HepG2 (cell line): ENCODE measurements at regions not wholly inside any gene's neighbourhood (a gene's known extent, or its start where the extent isn't known, plus 50 kb on each side); places are given as distances from the start of the nearest gene placed in this dataset.

Source experiments
- ATAC-seq: fragments of 200-7000 bp; cut with Tn5 transposase; 3 replicates; pipeline ENCODE4 v1.9.1; 2020; ENCODE audit warnings: mild to moderate bottlenecking, moderate library complexity
- BruUV-seq: library from RNA; stranded (reverse); fragments of 400-500 nt; replicated peaks from 2 replicates; lab custom pipeline; 2021; lab: Mats Ljungman, UMichigan
- CTCF ChIA-PET: fragments of 300-600 bp; formaldehyde crosslinking; extraction: SDS; loops from one replicate; lab custom pipeline; 2021; ENCODE audit warnings: low total read pairs, inconsistent platforms, low intra/inter-chr PET ratio; lab: Yijun Ruan, JAX
- POLR2A ChIA-PET: fragments of 350-600 bp; sonication (Branson Sonifier 250); formaldehyde crosslinking; loops from one replicate; lab custom pipeline; 2020; ENCODE audit warnings: antibody characterized with exemption, inconsistent platforms; lab: Yijun Ruan, JAX
- DNase-seq: peaks from one replicate; pipeline ENCODE4 v3.0.0-alpha.2; 2015; ENCODE audit warnings: low spot score
- FAIRE-seq: peaks from 3 replicates; lab custom pipeline; 2011; peaks lifted over from hg19 to GRCh38; lab: Jason Lieb, UNC
- H2AFZ ChIP-seq: one replicate; pipeline ENCODE4 v1.6.1; 2011; ENCODE audit warnings: low read length, inconsistent platforms
- H3K27ac ChIP-seq: fragments of 300-600 bp; 3 replicates; pipeline ENCODE4 v1.8.0; 2011; ENCODE audit warnings: mixed run types, mild to moderate bottlenecking, mixed read lengths, low read length, inconsistent platforms; ENCODE audit not compliant: insufficient read depth; ENCODE audit errors: extremely low read length
- H3K27me3 ChIP-seq, 2 experiments: fragments of 200-600 bp in 1 of 2; 2 replicates in 1 of 2; 3 replicates in 1 of 2; pipeline versions ENCODE4 v1.6.0 to v1.8.0; 2011; ENCODE audit warnings: low read length in 2 of 2, mild to moderate bottlenecking in 2 of 2, moderate library complexity in 2 of 2, inconsistent platforms in 1 of 2; ENCODE audit not compliant: insufficient read depth in 2 of 2, control insufficient read depth in 1 of 2
- H3K36me3 ChIP-seq, 2 experiments: fragments of 200-600 bp in 1 of 2; replicated peaks in 1 of 2; 2 replicates in 1 of 2; 3 replicates in 1 of 2; pipeline versions ENCODE4 v1.5.1 to v1.8.0; 2011; ENCODE audit warnings: low read length in 2 of 2, inconsistent platforms in 1 of 2; ENCODE audit not compliant: insufficient read depth in 2 of 2, control insufficient read depth in 1 of 2
- H3K4me1 ChIP-seq: 2 replicates; pipeline ENCODE4 v1.5.1; 2012; ENCODE audit warnings: low read length, inconsistent platforms; ENCODE audit not compliant: insufficient read depth
- H3K4me2 ChIP-seq: 2 replicates; pipeline ENCODE4 v1.6.0; 2011; ENCODE audit warnings: low read depth, low read length, inconsistent platforms
- H3K4me3 ChIP-seq, 3 experiments: fragments of 200-600 bp in 1 of 3; sonication (generic), shearing (Covaris generic) in 1 of 3; replicated peaks in 1 of 3; 2 replicates each; pipeline ENCODE4 v1.5.1; 2011 to 2016; ENCODE audit warnings: low read length in 3 of 3, inconsistent platforms in 2 of 3, low read depth in 2 of 3, mild to moderate bottlenecking in 2 of 3, control low read depth in 1 of 3, mixed read lengths in 1 of 3; ENCODE audit not compliant: insufficient read depth in 1 of 3
- H3K79me2 ChIP-seq: one replicate; pipeline ENCODE4 v1.6.1; 2011; ENCODE audit warnings: low read length, inconsistent platforms; ENCODE audit not compliant: insufficient read depth
- H3K9ac ChIP-seq: 2 replicates; pipeline ENCODE4 v1.6.0; 2011; ENCODE audit warnings: mild to moderate bottlenecking, low read depth, low read length, inconsistent platforms; ENCODE audit not compliant: insufficient read depth
- H3K9me3 ChIP-seq: 2 replicates; pipeline ENCODE4 v1.5.1; 2012; ENCODE audit warnings: mild to moderate bottlenecking, low read length
- H4K20me1 ChIP-seq: 2 replicates; pipeline ENCODE4 v1.6.0; 2011; ENCODE audit warnings: inconsistent platforms, mild to moderate bottlenecking, low read length, moderate library complexity; ENCODE audit not compliant: insufficient read depth
- MAF1 ChIP-seq: sonication (generic); formaldehyde crosslinking; IDR thresholded peaks from 2 replicates; pipeline ENCODE4 v1.5.0; 2020; ENCODE audit warnings: missing genetic modification reagents, borderline replicate concordance
- PTBP1 ChIP-seq: fragments of 200-400 bp; formaldehyde crosslinking; IDR thresholded peaks from 2 replicates; pipeline ENCODE4 v1.6.1; 2018; ENCODE audit warnings: low read length, low read depth; ENCODE audit not compliant: poor library complexity, severe bottlenecking
- ZNF816 ChIP-seq: sonication (generic); formaldehyde crosslinking; IDR thresholded peaks from 2 replicates; pipeline ENCODE4 v1.8.0; 2022; ENCODE audit warnings: missing genetic modification reagents, mild to moderate bottlenecking, borderline replicate concordance
- WGBS: methylation state at CpG from one replicate; pipeline ENCODE4 v1.1.6; 2017; ENCODE audit warnings: low lambda C conversion rate; 5-methylcytosine and 5-hydroxymethylcytosine counted together
- in situ Hi-C: cut with HindIII; loops from 2 replicates; pipeline ENCODE4 v1.10.0; 2017; ENCODE audit warnings: low pct_unique_long_range_greater_than_20kb; ENCODE audit not compliant: extremely low pct_ligation_motif_present
- intact Hi-C: fragments of 100-400 bp; cut with micrococcal nuclease; formaldehyde crosslinking; loops from one replicate; pipeline ENCODE4 v1.10.0; 2022; ENCODE audit not compliant: unreplicated experiment
- TF ChIP-seq, protein P1 (sequence below), 2 experiments: sonication (generic) in 1 of 2; formaldehyde crosslinking in 1 of 2; IDR thresholded peaks; 2 replicates each; pipeline versions ENCODE4 v1.4.0 to v1.6.1; 2016 to 2020; ENCODE audit warnings: borderline replicate concordance in 1 of 2, low read depth in 1 of 2, mild to moderate bottlenecking in 1 of 2, missing genetic modification reagents in 1 of 2
- TF ChIP-seq, protein P2 (sequence below): sonication (generic); formaldehyde crosslinking; IDR thresholded peaks from 2 replicates; pipeline ENCODE4 v1.4.0; 2020; ENCODE audit warnings: mild to moderate bottlenecking, low read depth, missing genetic modification reagents
- TF ChIP-seq, protein P3 (sequence below): sonication (generic); formaldehyde crosslinking; IDR thresholded peaks from 2 replicates; pipeline ENCODE4 v1.5.1; 2020; ENCODE audit warnings: missing genetic modification reagents, mild to moderate bottlenecking, borderline replicate concordance

DNA sequence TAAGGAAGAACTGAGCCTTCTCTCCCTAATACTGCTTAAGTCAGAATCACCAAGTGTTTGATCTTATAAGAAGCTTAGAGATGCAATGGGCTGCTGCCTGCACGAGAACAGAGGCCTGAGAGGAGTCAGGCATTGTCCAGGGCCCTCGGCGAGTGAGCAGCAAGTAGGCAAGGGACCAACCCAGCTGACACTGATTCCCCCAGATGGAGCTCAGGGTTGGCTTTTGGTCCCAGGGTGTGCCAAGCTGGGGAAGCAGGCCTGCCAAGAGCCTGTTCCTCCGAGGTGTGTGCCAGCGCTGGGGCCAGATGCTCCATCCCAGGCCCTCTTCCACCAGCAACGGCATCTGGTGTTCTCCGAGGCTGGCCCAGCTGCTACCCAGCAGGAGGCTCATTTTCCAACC lies 222.0 kb upstream of the ZMIZ1 start (continued):
- TF ChIP-seq, protein P1, sequence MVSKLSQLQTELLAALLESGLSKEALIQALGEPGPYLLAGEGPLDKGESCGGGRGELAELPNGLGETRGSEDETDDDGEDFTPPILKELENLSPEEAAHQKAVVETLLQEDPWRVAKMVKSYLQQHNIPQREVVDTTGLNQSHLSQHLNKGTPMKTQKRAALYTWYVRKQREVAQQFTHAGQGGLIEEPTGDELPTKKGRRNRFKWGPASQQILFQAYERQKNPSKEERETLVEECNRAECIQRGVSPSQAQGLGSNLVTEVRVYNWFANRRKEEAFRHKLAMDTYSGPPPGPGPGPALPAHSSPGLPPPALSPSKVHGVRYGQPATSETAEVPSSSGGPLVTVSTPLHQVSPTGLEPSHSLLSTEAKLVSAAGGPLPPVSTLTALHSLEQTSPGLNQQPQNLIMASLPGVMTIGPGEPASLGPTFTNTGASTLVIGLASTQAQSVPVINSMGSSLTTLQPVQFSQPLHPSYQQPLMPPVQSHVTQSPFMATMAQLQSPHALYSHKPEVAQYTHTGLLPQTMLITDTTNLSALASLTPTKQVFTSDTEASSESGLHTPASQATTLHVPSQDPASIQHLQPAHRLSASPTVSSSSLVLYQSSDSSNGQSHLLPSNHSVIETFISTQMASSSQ (IDR thresholded peaks at IDR 0.05; ENCODE audit: low read depth), result no peak
- TF ChIP-seq, protein P1 (CRISPR knock-in tag; IDR thresholded peaks at IDR 0.05; ENCODE audit: borderline replicate concordance), result no peak
- TF ChIP-seq ZNF816 (CRISPR knock-in tag), result no peak

DNA sequence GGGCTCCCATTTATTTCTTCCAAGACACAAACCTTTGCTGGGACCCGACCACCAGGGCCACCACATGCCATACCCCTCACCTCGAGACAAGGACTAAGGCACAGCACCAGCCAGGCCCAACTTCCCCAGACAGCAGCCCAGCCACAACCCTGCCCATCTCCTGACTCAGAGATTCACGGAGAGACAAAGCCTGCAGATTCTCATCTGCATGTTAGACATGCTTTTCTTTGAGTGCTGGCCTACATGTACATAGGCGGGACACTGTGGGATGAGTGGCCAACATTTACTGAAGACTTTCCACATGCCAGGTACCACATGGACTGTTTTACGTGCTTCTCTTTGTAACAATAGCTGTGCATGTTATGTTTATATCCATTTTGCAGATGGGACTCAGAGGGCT lies 221.3 kb upstream of the ZMIZ1 start:
- Histone ChIP-seq H3K27ac (no peak overlapping the region), H3K79me2 (no peaks in the 10 kb centered on the region), H3K9me3 (no peaks in the 10 kb centered on the region), H4K20me1 (no peaks in the 10 kb centered on the region), H3K9ac (no peak overlapping the region), H3K4me1 (no peaks in the 10 kb centered on the region), H3K4me2 (no peak overlapping the region), H3K4me3 (no peak overlapping the region), H3K27me3 (peaks cover 0 to 28% of the 10 kb centered on the region in 2 experiments; a peak in 4 of 5 replicates), H3K36me3 (no peaks in the 10 kb centered on the region), H2AFZ (no peak overlapping the region)
- intact Hi-C loops, result no loop called here
- 29% methylated on average over 5 of the region's 5 CpGs for WGBS
- ChIA-PET POLR2A (no interaction called here), CTCF (no interaction called here)
- TF ChIP-seq, protein P2, sequence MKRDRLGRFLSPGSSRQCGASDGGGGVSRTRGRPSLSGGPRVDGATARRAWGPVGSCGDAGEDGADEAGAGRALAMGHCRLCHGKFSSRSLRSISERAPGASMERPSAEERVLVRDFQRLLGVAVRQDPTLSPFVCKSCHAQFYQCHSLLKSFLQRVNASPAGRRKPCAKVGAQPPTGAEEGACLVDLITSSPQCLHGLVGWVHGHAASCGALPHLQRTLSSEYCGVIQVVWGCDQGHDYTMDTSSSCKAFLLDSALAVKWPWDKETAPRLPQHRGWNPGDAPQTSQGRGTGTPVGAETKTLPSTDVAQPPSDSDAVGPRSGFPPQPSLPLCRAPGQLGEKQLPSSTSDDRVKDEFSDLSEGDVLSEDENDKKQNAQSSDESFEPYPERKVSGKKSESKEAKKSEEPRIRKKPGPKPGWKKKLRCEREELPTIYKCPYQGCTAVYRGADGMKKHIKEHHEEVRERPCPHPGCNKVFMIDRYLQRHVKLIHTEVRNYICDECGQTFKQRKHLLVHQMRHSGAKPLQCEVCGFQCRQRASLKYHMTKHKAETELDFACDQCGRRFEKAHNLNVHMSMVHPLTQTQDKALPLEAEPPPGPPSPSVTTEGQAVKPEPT (CRISPR knock-in tag), result no peak
- TF ChIP-seq, protein P3, sequence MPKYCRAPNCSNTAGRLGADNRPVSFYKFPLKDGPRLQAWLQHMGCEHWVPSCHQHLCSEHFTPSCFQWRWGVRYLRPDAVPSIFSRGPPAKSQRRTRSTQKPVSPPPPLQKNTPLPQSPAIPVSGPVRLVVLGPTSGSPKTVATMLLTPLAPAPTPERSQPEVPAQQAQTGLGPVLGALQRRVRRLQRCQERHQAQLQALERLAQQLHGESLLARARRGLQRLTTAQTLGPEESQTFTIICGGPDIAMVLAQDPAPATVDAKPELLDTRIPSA (CRISPR knock-in tag), result no peak
- TF ChIP-seq PTBP1 (no peak), MAF1 (CRISPR knock-in tag) (no peak)
- BruUV-seq, result no TSS peak
- no peak for FAIRE-seq
- in situ Hi-C loops, result no loop called here
- DNase-seq, result no peak
- no peak for ATAC-seq
